ENCODE measurements at regions not wholly inside any gene's neighbourhood (a gene's known extent, or its start where the extent isn't known, plus 50 kb on each side); places are given as distances from the start of the nearest gene placed in this dataset.

- Mint-ChIP-seq H3K27ac (no peak overlapping the region), H3K4me1 (peaks cover 9% of the 10 kb centered on the region), H3K27me3 (ENCODE audit: insufficient read depth) (no peaks in the 10 kb centered on the region), H3K36me3 (ENCODE audit: low read depth) (no peaks in the 10 kb centered on the region), H3K4me3 (no peak overlapping the region), H3K9me3 (no peaks in the 10 kb centered on the region)
- Histone ChIP-seq H3K9ac (ENCODE audit: extremely low read depth, low read length, poor library complexity, severe bottlenecking) (no peak overlapping the region), H3K9me3 (ENCODE audit: control insufficient read depth, low read length) (no peaks in the 10 kb centered on the region), H3K27me3 (ENCODE audit: control insufficient read depth, insufficient read depth, low read length, poor library complexity, severe bottlenecking) (no peaks in the 10 kb centered on the region), H3K4me1 (ENCODE audit: control insufficient read depth, insufficient read depth, low read length) (peaks cover 11% of the 10 kb centered on the region), H3K4me3 (ENCODE audit: low read length) (no peak overlapping the region), H3K27ac (ENCODE audit: low read depth, low read length) (no peak overlapping the region), H3K36me3 (ENCODE audit: control insufficient read depth, insufficient read depth, low read length) (no peaks in the 10 kb centered on the region)
- TF ChIP-seq CTCF (conservative IDR thresholded peaks at IDR 0.05) = no peak
- 97% methylated on average over 3 of the region's 3 CpGs for WGBS, 2 experiments (ENCODE audit: insufficient coverage in 1 of 2, insufficient read length in 1 of 2)
- DNase-seq = no peak
Observed at GRCh38 chr12:89162589-89163261, 189.6 kb downstream of the DUSP6 start.

DNA sequence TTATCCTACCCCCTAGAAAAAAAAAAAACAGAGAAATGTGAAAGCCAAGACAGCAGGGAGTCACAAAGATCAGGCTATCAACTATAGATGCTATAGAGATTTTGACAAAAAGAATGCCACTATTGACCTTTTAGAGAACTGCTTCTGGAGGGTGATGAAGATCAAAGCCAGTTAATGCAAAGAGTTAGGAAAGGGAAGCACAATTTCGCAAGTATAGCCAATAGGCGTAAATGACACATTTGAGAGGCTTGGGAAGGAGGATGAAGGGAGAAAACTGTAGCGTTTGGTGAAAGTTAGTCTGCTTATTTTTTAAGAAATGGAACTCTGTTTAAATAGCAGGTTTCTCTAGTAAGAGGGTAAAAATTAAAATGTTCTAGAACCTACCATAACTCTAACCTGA, 190.7 kb downstream of the DUSP6 start:
- H3K27ac ChIP-seq (ENCODE audit: low read depth, low read length) = no peak overlapping the region
- H3K9ac ChIP-seq (ENCODE audit: extremely low read depth, low read length, poor library complexity, severe bottlenecking) = no peak overlapping the region
- peaks cover 11% of the 10 kb centered on the region for H3K4me1 ChIP-seq (ENCODE audit: control insufficient read depth, insufficient read depth, low read length)
- no peaks in the 10 kb centered on the region for H3K27me3 Mint-ChIP-seq (ENCODE audit: insufficient read depth)
- no peak overlapping the region for H3K4me3 Mint-ChIP-seq
- WGBS, 2 experiments (ENCODE audit: insufficient coverage in 1 of 2, insufficient read length in 1 of 2) = 85 to 91% methylated on average over 2 to 3 of the region's 3 CpGs
- no peaks in the 10 kb centered on the region for H3K36me3 ChIP-seq (ENCODE audit: control insufficient read depth, insufficient read depth, low read length)
- H3K4me1 Mint-ChIP-seq = peaks cover 9% of the 10 kb centered on the region
- H3K27ac Mint-ChIP-seq = no peak overlapping the region
- H3K9me3 ChIP-seq (ENCODE audit: control insufficient read depth, low read length) = no peaks in the 10 kb centered on the region
- H3K9me3 Mint-ChIP-seq = no peaks in the 10 kb centered on the region
- H3K4me3 ChIP-seq (ENCODE audit: low read length) = no peak overlapping the region
- no peak for DNase-seq
- H3K36me3 Mint-ChIP-seq (ENCODE audit: low read depth) = no peaks in the 10 kb centered on the region
- H3K27me3 ChIP-seq (ENCODE audit: control insufficient read depth, insufficient read depth, low read length, poor library complexity, severe bottlenecking) = no peaks in the 10 kb centered on the region
- TF ChIP-seq CTCF (conservative IDR thresholded peaks at IDR 0.05) = no peak

DNA sequence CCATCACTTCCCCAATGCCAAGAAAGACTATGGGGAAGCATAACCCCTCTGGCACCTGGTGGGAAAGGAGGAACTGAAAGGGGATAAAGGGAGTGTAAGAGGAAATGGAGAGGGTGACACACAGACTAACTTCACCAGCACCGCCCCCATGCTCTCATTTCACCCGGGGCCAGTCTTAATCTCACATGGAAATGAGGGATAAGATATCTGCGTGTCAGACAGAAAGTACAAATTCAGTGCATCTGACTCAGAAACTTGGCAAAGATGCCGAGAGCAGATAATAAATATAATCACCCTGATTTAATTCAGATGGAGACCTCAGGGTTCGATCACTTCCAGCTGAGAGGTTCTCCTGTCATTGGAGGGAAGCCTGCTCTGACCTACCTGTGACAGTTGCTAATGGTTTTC, 191.6 kb downstream of the DUSP6 start:
- DNase-seq = no peak
- no peaks in the 10 kb centered on the region for H3K27me3 Mint-ChIP-seq (ENCODE audit: insufficient read depth)
- Histone ChIP-seq H3K27ac (ENCODE audit: low read depth, low read length) (no peak overlapping the region), H3K4me3 (ENCODE audit: low read length) (no peak overlapping the region), H3K36me3 (ENCODE audit: control insufficient read depth, insufficient read depth, low read length) (no peaks in the 10 kb centered on the region), H3K27me3 (ENCODE audit: control insufficient read depth, insufficient read depth, low read length, poor library complexity, severe bottlenecking) (no peaks in the 10 kb centered on the region), H3K9ac (ENCODE audit: extremely low read depth, low read length, poor library complexity, severe bottlenecking) (no peak overlapping the region), H3K9me3 (ENCODE audit: control insufficient read depth, low read length) (no peaks in the 10 kb centered on the region), H3K4me1 (ENCODE audit: control insufficient read depth, insufficient read depth, low read length) (peaks cover 11% of the 10 kb centered on the region)
- no peak for TF ChIP-seq CTCF (conservative IDR thresholded peaks at IDR 0.05)
- H3K9me3 Mint-ChIP-seq = no peaks in the 10 kb centered on the region
- WGBS, 2 experiments (ENCODE audit: insufficient coverage in 1 of 2, insufficient read length in 1 of 2) = 84% methylated on average over 5 of the region's 5 CpGs; no CpG with 5 or more reads in 1 of the 2 experiments
- H3K4me1 Mint-ChIP-seq = peaks cover 7% of the 10 kb centered on the region
- no peak overlapping the region for H3K4me3 Mint-ChIP-seq
- no peak overlapping the region for H3K27ac Mint-ChIP-seq
- no peaks in the 10 kb centered on the region for H3K36me3 Mint-ChIP-seq (ENCODE audit: low read depth)
